ENCODE measurements at regions not wholly inside any gene's neighbourhood (a gene's known extent, or its start where the extent isn't known, plus 50 kb on each side); places are given as distances from the start of the nearest gene placed in this dataset.

DNA sequence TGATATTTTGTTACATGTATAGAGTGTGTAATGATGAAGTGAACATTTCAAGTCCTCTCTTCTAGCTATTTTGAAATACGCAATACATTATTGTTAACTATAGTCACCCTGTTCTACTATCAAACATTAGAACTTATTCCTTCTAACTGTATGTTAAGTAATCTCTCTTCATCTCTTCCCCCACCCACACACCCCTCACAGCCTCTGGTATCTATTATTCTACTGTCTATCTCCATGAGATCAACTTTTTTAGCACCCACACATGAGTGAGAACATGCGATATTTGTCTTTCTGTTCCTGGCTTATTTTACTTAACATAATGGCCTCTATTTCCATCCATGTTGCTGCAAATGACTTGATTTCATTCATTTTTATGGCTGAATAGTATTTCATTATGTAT lies 57.7 kb upstream of the EGR2 start:
- TF ChIP-seq, protein P1, sequence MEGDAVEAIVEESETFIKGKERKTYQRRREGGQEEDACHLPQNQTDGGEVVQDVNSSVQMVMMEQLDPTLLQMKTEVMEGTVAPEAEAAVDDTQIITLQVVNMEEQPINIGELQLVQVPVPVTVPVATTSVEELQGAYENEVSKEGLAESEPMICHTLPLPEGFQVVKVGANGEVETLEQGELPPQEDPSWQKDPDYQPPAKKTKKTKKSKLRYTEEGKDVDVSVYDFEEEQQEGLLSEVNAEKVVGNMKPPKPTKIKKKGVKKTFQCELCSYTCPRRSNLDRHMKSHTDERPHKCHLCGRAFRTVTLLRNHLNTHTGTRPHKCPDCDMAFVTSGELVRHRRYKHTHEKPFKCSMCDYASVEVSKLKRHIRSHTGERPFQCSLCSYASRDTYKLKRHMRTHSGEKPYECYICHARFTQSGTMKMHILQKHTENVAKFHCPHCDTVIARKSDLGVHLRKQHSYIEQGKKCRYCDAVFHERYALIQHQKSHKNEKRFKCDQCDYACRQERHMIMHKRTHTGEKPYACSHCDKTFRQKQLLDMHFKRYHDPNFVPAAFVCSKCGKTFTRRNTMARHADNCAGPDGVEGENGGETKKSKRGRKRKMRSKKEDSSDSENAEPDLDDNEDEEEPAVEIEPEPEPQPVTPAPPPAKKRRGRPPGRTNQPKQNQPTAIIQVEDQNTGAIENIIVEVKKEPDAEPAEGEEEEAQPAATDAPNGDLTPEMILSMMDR (conservative IDR thresholded peaks at IDR 0.05): no peak
- TF ChIP-seq ZFX (IDR thresholded peaks at IDR 0.05): no peak

Measured in C4-2B (cell line).